Heart left ventricle (tissue), 16 donors: ENCODE measurements at regions not wholly inside any gene's neighbourhood (a gene's known extent, or its start where the extent isn't known, plus 50 kb on each side); places are given as distances from the start of the nearest gene placed in this dataset.
"Not testable (repeated sequence)": the region's sequence is repeated elsewhere in the genome, so short reads cannot be mapped to it uniquely, and the experiment has no call there.

Experiments
- ATAC-seq, 4 donors: fragments of 200-7000 bp; cut with Tn5 transposase; one replicate each; pipeline ENCODE4 v1.9.1; 2020 to 2022; ENCODE audit warnings: moderate library complexity in 4 of 4, mild to moderate bottlenecking in 3 of 4, moderate number of reproducible peaks in 1 of 4
- DNase-seq, 5 donors: peaks; one replicate each; pipeline ENCODE4 v3.0.0-alpha.2; 2020
- H3K27ac ChIP-seq, 12 donors: fragments of 200-600 bp; sonication (generic) in 4 of 12; one replicate each; pipeline versions ENCODE4 v1.5.0 to v1.8.0; 2016 to 2022; ENCODE audit warnings: mild to moderate bottlenecking in 2 of 12
- H3K27me3 ChIP-seq, 9 donors: fragments of 200-600 bp; sonication (generic) in 2 of 9; one replicate each; pipeline versions ENCODE4 v1.5.1 to v1.8.0; 2016 to 2022; ENCODE audit warnings: mild to moderate bottlenecking in 3 of 9
- H3K36me3 ChIP-seq, 9 donors: fragments of 200-600 bp; sonication (generic) in 2 of 9; one replicate each; pipeline versions ENCODE4 v1.5.0 to v1.8.0; 2018 to 2022; ENCODE audit warnings: mild to moderate bottlenecking in 2 of 9
- H3K4me1 ChIP-seq, 12 donors: fragments of 200-600 bp; sonication (generic) in 4 of 12; one replicate each; pipeline versions ENCODE4 v1.5.0 to v1.8.0; 2016 to 2022; ENCODE audit warnings: mild to moderate bottlenecking in 3 of 12
- H3K4me3 ChIP-seq, 12 donors: fragments of 200-600 bp; sonication (generic) in 4 of 12; one replicate each; pipeline versions ENCODE4 v1.5.0 to v1.8.0; 2017 to 2022; ENCODE audit warnings: mild to moderate bottlenecking in 9 of 12, moderate library complexity in 4 of 12
- H3K9me3 ChIP-seq, 12 donors: fragments of 200-600 bp; sonication (generic) in 4 of 12; one replicate each; pipeline versions ENCODE4 v1.5.0 to v1.8.0; 2016 to 2022; ENCODE audit warnings: mild to moderate bottlenecking in 1 of 12
- CTCF ChIP-seq, 12 donors: fragments of 200-600 bp; sonication (generic) in 4 of 12; IDR thresholded peaks; one replicate each; pipeline versions ENCODE4 v1.5.0 to v1.8.0; 2018 to 2022; ENCODE audit warnings: antibody characterized with exemption in 12 of 12, mild to moderate bottlenecking in 5 of 12
- POLR2A ChIP-seq, 2 donors: fragments of 450-650 bp; IDR thresholded peaks; one replicate each; pipeline ENCODE4 v1.6.1; 2017; ENCODE audit warnings: antibody characterized with exemption in 2 of 2, mild to moderate bottlenecking in 2 of 2, moderate library complexity in 2 of 2
- WGBS, 4 donors: extraction: QIAGEN DNeasy Blood & Tissue Kit in 2 of 4; methylation state at CpG; one replicate each; pipeline versions ENCODE4 v1.1.5 to v1.1.7; 2013 to 2018; 5-methylcytosine and 5-hydroxymethylcytosine counted together
- intact Hi-C, 10 donors: fragments of 100-400 bp; cut with DNase I; formaldehyde crosslinking; loops; one replicate each; pipeline versions ENCODE4 v1.11.1 to v1.14.2; 2022
- donor health status: ischemic (EF 13 %, LVEDD 7.1; RV severe dilation, severe dysfunction).
- donor health status: healthy with polysubstance abuse.
- donor health status: DM: no; HTN: yes; CAD: no.
- donor health status: DM: no; HTN: no; CAD: no.
- donor health status: ischemic (EF 25% LVEDD 6.9; RV normal size, moderate dysfunction).
- donor health status: ischemic (EF 25% LVEDD 5.7; RV mildly dilated, moderate dysfunction).
- donor health status: healthy.
- donor health status: DM: yes; HTN: yes; CAD: no.
- donor health status: ischemic (EF 35%, LVEDD 5.7; RV mildly dilated, moderate dysfunction).
- donor health status: nonischemic (EF 11% LVEDD 7.7; RV severe dilation, severe dysfunction).
- donor health status: DM: yes; HTN: yes; CAD: no.
- donor health status: PGD.
- donor health status: ischemic (EF 29% LVEDD 5.4; RV normal size, mild dysfunction).
- donor health status: nonischemic (EF 23%, LVEDD 6.1; RV moderate dilation, normal function).

GRCh38 chr11:114953039-114953438, 274.7 kb downstream of the NXPE2 start:
- Histone ChIP-seq H3K27ac (no peak overlapping the region), H3K4me1 (no peaks in the 10 kb centered on the region), H3K4me3 (no peak overlapping the region), H3K27me3 (no peaks in the 10 kb centered on the region), H3K9me3 (peaks cover 0 to 10% (median 0%) of the 10 kb centered on the region in 12 donors), H3K36me3 (no peaks in the 10 kb centered on the region)
- ATAC-seq: peak; percentile 38 to 65 (median 56)
- no peak for DNase-seq
- intact Hi-C loops: loop anchor here in 9 of 10 donors (1.0 to 10.0 kb wide), 7 partner anchors 156 to 181 kb away; no protein-coding TSS in a partner anchor
- 74 to 83% (median 77%) methylated on average over 1 of the region's 1 CpG for WGBS, 4 donors
- peak in 10 of 12 donors; percentile 5 to 47 (median 32) for TF ChIP-seq CTCF (IDR thresholded peaks at IDR 0.05)
- no peak for TF ChIP-seq POLR2A (IDR thresholded peaks at IDR 0.05)

DNA sequence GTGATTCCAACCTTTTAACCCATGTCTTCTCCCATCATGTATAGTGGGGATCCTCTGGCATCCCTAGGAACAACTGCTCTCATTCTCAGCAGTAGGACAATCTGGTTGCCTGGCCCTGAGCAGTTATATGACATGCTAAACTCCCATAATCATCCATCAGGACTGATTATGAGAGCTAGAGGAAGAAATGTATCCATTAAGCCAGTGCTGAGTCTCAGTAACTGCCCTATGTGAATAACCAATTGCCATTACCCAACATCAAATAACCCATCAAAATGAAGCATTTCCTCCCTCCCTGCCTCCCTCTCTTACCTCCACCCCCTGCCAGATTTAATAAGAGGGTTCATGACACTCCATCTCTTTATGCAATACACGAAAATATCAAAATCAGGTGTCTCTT, 277.6 kb downstream of the NXPE2 start:
- Histone ChIP-seq H3K9me3 (peaks cover 0 to 6% (median 0%) of the 10 kb centered on the region in 12 donors), H3K27me3 (no peaks in the 10 kb centered on the region), H3K27ac (no peak overlapping the region), H3K4me3 (no peak overlapping the region), H3K4me1 (no peaks in the 10 kb centered on the region), H3K36me3 (no peaks in the 10 kb centered on the region)
- 62 to 87% (median 74%) methylated on average over 1 of the region's 1 CpG for WGBS, 4 donors
- ATAC-seq (no peak), DNase-seq (no peak)
- intact Hi-C loops: loop anchor here in 3 of 10 donors (10.0 kb wide), 2 partner anchors 161 to 181 kb away; no protein-coding TSS in a partner anchor
- TF ChIP-seq POLR2A (IDR thresholded peaks at IDR 0.05): no peak
- TF ChIP-seq CTCF (IDR thresholded peaks at IDR 0.05): no peak

DNA sequence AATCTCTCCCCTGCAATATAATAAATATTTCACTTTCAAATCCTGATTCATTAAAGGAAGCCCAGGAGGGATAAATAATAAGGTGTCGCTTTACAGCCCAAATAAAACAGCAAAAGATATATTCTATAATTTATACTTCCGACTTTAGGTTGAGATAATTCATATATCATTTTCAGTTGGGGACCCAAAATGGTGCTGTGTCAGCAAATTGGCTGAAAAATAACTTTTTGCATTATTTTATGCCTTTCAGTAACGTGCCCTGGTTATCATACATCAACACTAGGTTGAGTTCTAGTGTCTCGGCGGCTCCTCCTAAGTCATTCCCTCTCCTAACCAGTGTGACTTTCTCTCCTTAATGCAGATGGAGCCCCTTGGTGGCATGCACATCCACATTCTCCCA, 278.2 kb downstream of the NXPE2 start:
- intact Hi-C loops: loop anchor here in 3 of 10 donors (10.0 kb wide), 2 partner anchors 162 to 182 kb away; no protein-coding TSS in a partner anchor
- H3K4me1 ChIP-seq: no peaks in the 10 kb centered on the region
- no peak overlapping the region for H3K27ac ChIP-seq
- no peaks in the 10 kb centered on the region for H3K9me3 ChIP-seq
- H3K27me3 ChIP-seq: no peaks in the 10 kb centered on the region
- H3K4me3 ChIP-seq: no peak overlapping the region
- TF ChIP-seq POLR2A (IDR thresholded peaks at IDR 0.05): no peak
- TF ChIP-seq CTCF (IDR thresholded peaks at IDR 0.05): no peak
- no peak for ATAC-seq
- no peak for DNase-seq
- 81 to 86% (median 83%) methylated on average over 5 of the region's 5 CpGs for WGBS, 4 donors
- H3K36me3 ChIP-seq: no peaks in the 10 kb centered on the region

- Histone ChIP-seq H3K27me3 (no peaks in the 10 kb centered on the region), H3K27ac (no peak overlapping the region), H3K36me3 (no peaks in the 10 kb centered on the region), H3K9me3 (no peaks in the 10 kb centered on the region), H3K4me3 (no peak overlapping the region), H3K4me1 (no peaks in the 10 kb centered on the region)
- DNase-seq: no peak
- TF ChIP-seq CTCF (IDR thresholded peaks at IDR 0.05): no peak
- no peak for TF ChIP-seq POLR2A (IDR thresholded peaks at IDR 0.05)
- 69 to 80% (median 75%) methylated on average over 7 to 8 of the region's 8 CpGs for WGBS, 4 donors
- intact Hi-C loops: loop anchor here in 3 of 10 donors (10.0 kb wide), 2 partner anchors 165 to 185 kb away; no protein-coding TSS in a partner anchor
- ATAC-seq: no peak
These were observed 281.7 kb downstream of the NXPE2 start for GRCh38 chr11:114959953-114960505.

- H3K27ac ChIP-seq, H3K9me3 ChIP-seq, DNase-seq, H3K36me3 ChIP-seq, H3K27me3 ChIP-seq, H3K4me1 ChIP-seq, H3K4me3 ChIP-seq, intact Hi-C loops, ATAC-seq: not testable (repeated sequence)
- WGBS, 4 donors: 95 to 97% (median 95%) methylated on average over 16 to 18 of the region's 21 CpGs
These were observed 282.5 kb downstream of the NXPE2 start for GRCh38 chr11:114960819-114961218.
